ENCODE measurements at regions not wholly inside any gene's neighbourhood (a gene's known extent, or its start where the extent isn't known, plus 50 kb on each side); places are given as distances from the start of the nearest gene placed in this dataset.

GRCh38 chr11:23729088-23729487 is 767.8 kb upstream of the LUZP2 start:
- Histone ChIP-seq H3K27me3 (ENCODE audit: insufficient read depth, low read length) (no peaks in the 10 kb centered on the region), H3K36me3 (ENCODE audit: insufficient read depth, low read length) (no peaks in the 10 kb centered on the region), H3K4me1 (ENCODE audit: insufficient read depth, low read length) (peaks cover 5% of the 10 kb centered on the region), H2AFZ (ENCODE audit: low read depth, low read length) (no peak overlapping the region), H3K9me3 (ENCODE audit: low read length) (no peaks in the 10 kb centered on the region), H3K4me3 (ENCODE audit: low read length) (no peak overlapping the region)

DNA sequence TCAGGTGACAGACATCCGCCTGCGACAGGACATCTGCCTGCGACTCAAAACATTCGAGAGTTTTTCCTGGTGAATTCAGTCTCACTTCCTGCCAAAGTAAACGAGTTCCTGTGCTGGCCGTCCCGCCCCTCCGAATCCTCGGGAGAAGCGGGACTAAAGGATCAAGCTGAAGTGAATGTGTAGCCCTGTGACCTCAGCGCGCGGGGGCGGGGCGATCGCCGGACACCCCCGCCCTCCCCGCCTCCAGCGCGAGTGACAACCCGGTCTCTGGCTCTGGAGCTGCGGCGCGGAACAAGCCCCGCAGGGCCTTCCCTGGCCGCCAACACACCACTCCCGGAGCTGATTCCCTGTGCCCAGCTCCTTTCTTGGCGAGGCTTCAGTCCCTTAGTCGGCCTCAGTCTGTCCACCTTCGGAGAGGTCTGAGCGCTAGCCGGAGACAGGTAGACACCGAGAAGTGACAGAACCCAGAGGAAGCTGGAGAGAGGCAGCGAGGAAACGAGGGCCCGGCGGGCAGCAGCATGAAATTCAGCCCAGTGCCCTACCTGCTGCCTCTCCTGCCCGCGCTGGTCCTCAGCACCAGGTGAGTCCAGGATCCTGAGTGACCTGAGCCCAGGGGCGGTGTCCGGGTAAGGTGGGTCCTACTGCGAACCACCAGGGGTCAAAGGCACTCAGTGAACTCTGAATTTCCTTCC is 766.4 kb upstream of the LUZP2 start:
- Histone ChIP-seq H3K36me3 (ENCODE audit: insufficient read depth, low read length) (no peaks in the 10 kb centered on the region), H3K9me3 (ENCODE audit: low read length) (no peaks in the 10 kb centered on the region), H3K4me1 (ENCODE audit: insufficient read depth, low read length) (peaks cover 5% of the 10 kb centered on the region), H3K27me3 (ENCODE audit: insufficient read depth, low read length) (no peaks in the 10 kb centered on the region), H2AFZ (ENCODE audit: low read depth, low read length) (no peak overlapping the region), H3K4me3 (ENCODE audit: low read length) (no peak overlapping the region)

- H3K36me3 ChIP-seq (ENCODE audit: insufficient read depth, low read length): no peaks in the 10 kb centered on the region
- no peaks in the 10 kb centered on the region for H3K27me3 ChIP-seq (ENCODE audit: insufficient read depth, low read length)
- no peak overlapping the region for H2AFZ ChIP-seq (ENCODE audit: low read depth, low read length)
- no peak overlapping the region for H3K4me3 ChIP-seq (ENCODE audit: low read length)
- no peaks in the 10 kb centered on the region for H3K9me3 ChIP-seq (ENCODE audit: low read length)
- peaks cover 3% of the 10 kb centered on the region for H3K4me1 ChIP-seq (ENCODE audit: insufficient read depth, low read length)
Measured at GRCh38 chr11:23732026-23732425, 764.8 kb upstream of the LUZP2 start.

DNA sequence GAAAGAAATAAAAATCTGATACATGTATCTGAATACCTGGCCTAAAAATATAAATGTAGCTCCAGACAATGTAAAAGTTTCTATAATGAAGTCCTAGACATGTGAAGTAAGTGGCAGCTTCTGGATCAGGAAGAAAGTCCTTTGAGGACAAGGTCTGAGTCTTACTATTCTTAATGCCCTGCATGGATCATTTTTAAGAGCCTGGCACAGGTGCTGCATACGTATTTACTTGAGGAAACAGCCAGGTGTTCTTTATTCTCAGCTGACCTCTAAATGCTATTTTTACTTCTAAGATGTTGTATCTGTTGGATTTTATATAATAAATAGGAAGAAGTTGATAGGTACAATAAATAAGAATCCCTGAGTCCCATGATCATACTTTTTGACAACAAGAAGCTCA is 750.0 kb upstream of the LUZP2 start:
- Histone ChIP-seq H3K36me3 (ENCODE audit: insufficient read depth, low read length) (no peaks in the 10 kb centered on the region), H3K9me3 (ENCODE audit: low read length) (no peaks in the 10 kb centered on the region), H2AFZ (ENCODE audit: low read depth, low read length) (no peak overlapping the region), H3K27me3 (ENCODE audit: insufficient read depth, low read length) (no peaks in the 10 kb centered on the region), H3K4me1 (ENCODE audit: insufficient read depth, low read length) (no peaks in the 10 kb centered on the region), H3K4me3 (ENCODE audit: low read length) (no peak overlapping the region)

DNA sequence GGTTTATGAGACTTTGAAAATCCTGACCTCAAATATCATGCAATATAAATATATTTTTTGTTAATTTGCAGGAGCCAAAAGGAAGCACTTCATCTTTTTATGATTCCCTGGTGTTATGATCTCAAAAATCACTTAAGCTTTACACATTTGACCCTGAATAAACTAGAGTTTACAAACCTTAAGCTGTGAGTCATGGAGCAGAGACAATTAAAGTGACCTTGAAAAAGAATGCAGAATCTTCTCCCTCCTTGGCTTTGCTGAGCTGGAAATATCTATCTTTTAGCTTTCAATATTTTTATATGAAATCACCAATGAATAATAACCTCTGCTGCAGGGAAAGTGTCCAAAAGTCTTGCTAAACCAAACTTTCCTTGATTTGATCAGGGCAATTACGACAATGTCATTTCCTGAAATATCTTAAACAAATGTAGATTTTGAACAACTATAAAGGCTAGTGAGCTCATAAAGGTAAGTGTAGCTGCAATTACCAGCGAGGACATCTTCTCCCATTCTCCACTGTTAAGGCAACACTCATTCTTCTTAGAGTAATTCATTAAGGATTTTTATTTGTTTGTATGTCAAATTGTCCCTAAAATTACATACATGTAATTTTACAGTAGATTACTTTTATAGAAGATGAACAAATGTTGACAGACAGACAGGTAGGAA is 747.0 kb upstream of the LUZP2 start:
- no peak overlapping the region for H3K4me3 ChIP-seq (ENCODE audit: low read length)
- H3K4me1 ChIP-seq (ENCODE audit: insufficient read depth, low read length): no peaks in the 10 kb centered on the region
- H3K27me3 ChIP-seq (ENCODE audit: insufficient read depth, low read length): no peaks in the 10 kb centered on the region
- no peak overlapping the region for H2AFZ ChIP-seq (ENCODE audit: low read depth, low read length)
- H3K36me3 ChIP-seq (ENCODE audit: insufficient read depth, low read length): no peaks in the 10 kb centered on the region
- H3K9me3 ChIP-seq (ENCODE audit: low read length): no peaks in the 10 kb centered on the region

GRCh38 chr11:23751280-23751679 is 745.6 kb upstream of the LUZP2 start:
- Histone ChIP-seq H3K4me1 (ENCODE audit: insufficient read depth, low read length) (no peaks in the 10 kb centered on the region), H3K36me3 (ENCODE audit: insufficient read depth, low read length) (no peaks in the 10 kb centered on the region), H3K9me3 (ENCODE audit: low read length) (no peaks in the 10 kb centered on the region), H2AFZ (ENCODE audit: low read depth, low read length) (no peak overlapping the region), H3K27me3 (ENCODE audit: insufficient read depth, low read length) (no peaks in the 10 kb centered on the region), H3K4me3 (ENCODE audit: low read length) (no peak overlapping the region)

DNA sequence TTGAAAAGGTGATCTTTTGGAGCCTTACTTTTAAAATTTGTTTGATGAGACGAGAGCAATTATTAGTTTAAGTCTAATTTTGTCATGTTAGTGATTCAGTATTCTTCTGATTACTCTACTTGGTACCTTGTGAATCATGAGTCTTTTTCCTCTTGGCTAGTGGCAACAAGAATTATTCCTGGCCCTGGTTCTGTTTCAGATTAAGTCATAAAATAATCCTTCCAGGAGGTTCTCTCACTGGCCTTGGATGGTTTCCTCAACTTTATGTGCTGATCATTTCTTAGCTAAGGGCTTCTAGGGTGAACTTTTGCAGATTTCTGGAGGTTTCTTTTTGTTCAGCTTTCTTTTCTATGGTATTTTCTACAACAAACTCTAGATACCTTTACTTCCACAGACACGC is 741.8 kb upstream of the LUZP2 start:
- Histone ChIP-seq H3K4me3 (ENCODE audit: low read length) (no peak overlapping the region), H3K36me3 (ENCODE audit: insufficient read depth, low read length) (no peaks in the 10 kb centered on the region), H3K9me3 (ENCODE audit: low read length) (no peaks in the 10 kb centered on the region), H3K27me3 (ENCODE audit: insufficient read depth, low read length) (no peaks in the 10 kb centered on the region), H2AFZ (ENCODE audit: low read depth, low read length) (no peak overlapping the region), H3K4me1 (ENCODE audit: insufficient read depth, low read length) (peaks cover 4% of the 10 kb centered on the region)

- H2AFZ ChIP-seq (ENCODE audit: low read depth, low read length): no peak overlapping the region
- H3K4me1 ChIP-seq (ENCODE audit: insufficient read depth, low read length): peaks cover 4% of the 10 kb centered on the region
- no peaks in the 10 kb centered on the region for H3K27me3 ChIP-seq (ENCODE audit: insufficient read depth, low read length)
- H3K36me3 ChIP-seq (ENCODE audit: insufficient read depth, low read length): no peaks in the 10 kb centered on the region
- H3K9me3 ChIP-seq (ENCODE audit: low read length): no peaks in the 10 kb centered on the region
- no peak overlapping the region for H3K4me3 ChIP-seq (ENCODE audit: low read length)
Measured at GRCh38 chr11:23755769-23756168, 741.1 kb upstream of the LUZP2 start.

GRCh38 chr11:23759489-23759888 is 737.4 kb upstream of the LUZP2 start:
- Histone ChIP-seq H2AFZ (ENCODE audit: low read depth, low read length) (no peak overlapping the region), H3K4me3 (ENCODE audit: low read length) (no peak overlapping the region), H3K4me1 (ENCODE audit: insufficient read depth, low read length) (peaks cover 9% of the 10 kb centered on the region), H3K9me3 (ENCODE audit: low read length) (no peaks in the 10 kb centered on the region), H3K36me3 (ENCODE audit: insufficient read depth, low read length) (no peaks in the 10 kb centered on the region), H3K27me3 (ENCODE audit: insufficient read depth, low read length) (no peaks in the 10 kb centered on the region)

DNA sequence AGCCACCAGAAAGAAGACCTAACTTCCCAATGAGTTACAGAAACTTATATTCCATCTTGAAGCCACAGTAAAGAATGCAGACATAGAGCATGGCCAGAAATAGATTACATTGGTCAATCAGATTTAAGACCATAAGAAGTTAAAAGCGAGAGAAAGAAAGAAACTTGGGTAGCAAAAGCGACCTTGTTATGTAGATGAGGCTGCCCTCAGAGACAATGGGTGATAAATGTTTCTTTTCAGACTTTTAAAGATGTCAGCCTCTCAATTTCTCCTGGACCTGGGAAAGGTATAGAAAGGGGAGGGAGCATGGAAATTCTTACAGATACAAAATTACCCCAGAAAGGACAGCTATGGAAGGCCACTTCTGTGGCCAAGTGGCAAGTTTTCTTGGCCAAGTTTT is 732.6 kb upstream of the LUZP2 start:
- Histone ChIP-seq H3K4me1 (ENCODE audit: insufficient read depth, low read length) (peaks cover 28% of the 10 kb centered on the region), H3K9me3 (ENCODE audit: low read length) (no peaks in the 10 kb centered on the region), H2AFZ (ENCODE audit: low read depth, low read length) (no peak overlapping the region), H3K4me3 (ENCODE audit: low read length) (no peak overlapping the region), H3K27me3 (ENCODE audit: insufficient read depth, low read length) (no peaks in the 10 kb centered on the region), H3K36me3 (ENCODE audit: insufficient read depth, low read length) (no peaks in the 10 kb centered on the region)

DNA sequence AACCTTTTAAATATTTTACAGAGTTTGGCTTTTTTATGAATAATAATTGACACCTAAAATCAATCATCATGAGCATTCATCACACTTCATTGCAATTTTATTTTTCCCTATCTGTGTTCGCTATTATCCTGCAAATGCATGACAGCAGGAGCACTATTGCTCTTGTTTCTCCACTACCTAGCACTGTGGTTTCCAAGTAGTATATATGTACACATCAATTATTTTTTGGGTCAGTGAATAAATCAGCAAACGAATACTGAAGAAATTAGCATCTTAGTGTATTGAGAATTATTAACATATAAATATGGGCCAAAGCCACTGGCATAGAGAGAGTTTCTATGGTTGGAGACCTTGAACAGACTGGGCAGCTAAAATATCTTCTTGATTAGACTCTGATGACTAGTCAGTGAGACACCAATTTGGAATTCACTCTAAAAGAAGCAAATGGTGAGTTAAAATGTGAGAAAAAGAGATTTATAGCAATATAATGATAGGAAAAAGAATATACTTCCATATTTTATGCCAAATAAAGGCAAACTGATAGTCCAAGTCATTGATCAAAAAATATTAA is 731.1 kb upstream of the LUZP2 start:
- Histone ChIP-seq H3K9me3 (ENCODE audit: low read length) (no peaks in the 10 kb centered on the region), H3K4me3 (ENCODE audit: low read length) (no peak overlapping the region), H3K4me1 (ENCODE audit: insufficient read depth, low read length) (peaks cover 25% of the 10 kb centered on the region), H3K27me3 (ENCODE audit: insufficient read depth, low read length) (no peaks in the 10 kb centered on the region), H3K36me3 (ENCODE audit: insufficient read depth, low read length) (no peaks in the 10 kb centered on the region), H2AFZ (ENCODE audit: low read depth, low read length) (no peak overlapping the region)

DNA sequence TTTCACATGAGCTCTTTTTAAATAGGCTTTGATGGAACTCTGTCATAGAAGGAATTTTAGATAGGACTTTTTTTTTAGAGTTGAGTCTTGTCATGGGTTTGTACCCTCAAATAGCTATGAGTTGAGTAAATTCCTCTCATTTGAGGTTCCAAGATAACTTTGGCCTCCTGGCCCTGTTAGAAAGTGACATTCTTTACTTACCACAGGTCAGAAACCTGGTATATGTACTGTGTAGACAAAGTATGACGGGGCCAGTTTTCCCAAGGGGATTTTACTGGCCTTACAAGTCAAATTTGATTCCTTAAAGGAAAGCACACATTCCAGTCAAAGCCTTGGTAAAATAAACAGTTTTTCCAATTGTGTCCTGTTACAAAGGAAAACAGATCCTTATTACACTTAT is 729.3 kb upstream of the LUZP2 start:
- Histone ChIP-seq H3K4me1 (ENCODE audit: insufficient read depth, low read length) (peaks cover 25% of the 10 kb centered on the region), H3K36me3 (ENCODE audit: insufficient read depth, low read length) (no peaks in the 10 kb centered on the region), H3K4me3 (ENCODE audit: low read length) (no peak overlapping the region), H3K27me3 (ENCODE audit: insufficient read depth, low read length) (no peaks in the 10 kb centered on the region), H2AFZ (ENCODE audit: low read depth, low read length) (no peak overlapping the region), H3K9me3 (ENCODE audit: low read length) (no peaks in the 10 kb centered on the region)

GRCh38 chr11:23769214-23769613 is 727.6 kb upstream of the LUZP2 start:
- peaks cover 23% of the 10 kb centered on the region for H3K4me1 ChIP-seq (ENCODE audit: insufficient read depth, low read length)
- H3K27me3 ChIP-seq (ENCODE audit: insufficient read depth, low read length): no peaks in the 10 kb centered on the region
- no peak overlapping the region for H3K4me3 ChIP-seq (ENCODE audit: low read length)
- no peaks in the 10 kb centered on the region for H3K36me3 ChIP-seq (ENCODE audit: insufficient read depth, low read length)
- no peak overlapping the region for H2AFZ ChIP-seq (ENCODE audit: low read depth, low read length)
- H3K9me3 ChIP-seq (ENCODE audit: low read length): no peaks in the 10 kb centered on the region
